ENCODE measurements at regions not wholly inside any gene's neighbourhood (a gene's known extent, or its start where the extent isn't known, plus 50 kb on each side); places are given as distances from the start of the nearest gene placed in this dataset.

DNA sequence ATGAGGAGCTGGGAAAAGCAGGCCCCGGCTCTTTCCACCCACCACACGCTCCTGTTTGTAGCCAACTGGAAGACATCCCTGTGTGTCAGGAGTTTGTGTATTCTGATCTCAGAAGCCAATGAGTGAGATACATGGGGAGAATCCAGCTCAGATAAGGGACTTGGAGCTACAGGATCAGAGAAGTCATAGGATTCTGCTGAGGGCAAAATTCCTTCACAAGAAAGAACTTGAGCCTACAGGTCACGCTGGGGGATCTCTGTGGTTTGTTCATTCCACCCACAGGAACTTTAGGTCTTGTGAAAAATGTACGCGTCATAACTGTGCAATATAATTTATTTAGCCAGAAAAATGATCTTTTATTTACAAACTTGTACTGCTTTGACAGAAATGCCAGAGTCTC is 80.1 kb upstream of the SMIM21 start:
- TF ChIP-seq TARDBP (IDR thresholded peaks at IDR 0.05) (no peak), FOXK2 (IDR thresholded peaks at IDR 0.05) (no peak), NFRKB (IDR thresholded peaks at IDR 0.05) (no peak), ZNF384 (IDR thresholded peaks at IDR 0.05) (no peak), SUZ12 (IDR thresholded peaks at IDR 0.05) (no peak), HDGF (IDR thresholded peaks at IDR 0.05; ENCODE audit: borderline replicate concordance) (no peak), CTBP1 (IDR thresholded peaks at IDR 0.05; ENCODE audit: borderline replicate concordance) (no peak), LEF1 (IDR thresholded peaks at IDR 0.05; ENCODE audit: borderline replicate concordance) (no peak), BHLHE40 (IDR thresholded peaks at IDR 0.05; ENCODE audit: borderline replicate concordance) (no peak), SP1 (IDR thresholded peaks at IDR 0.05) (no peak)
- TF ChIP-seq, protein P1, sequence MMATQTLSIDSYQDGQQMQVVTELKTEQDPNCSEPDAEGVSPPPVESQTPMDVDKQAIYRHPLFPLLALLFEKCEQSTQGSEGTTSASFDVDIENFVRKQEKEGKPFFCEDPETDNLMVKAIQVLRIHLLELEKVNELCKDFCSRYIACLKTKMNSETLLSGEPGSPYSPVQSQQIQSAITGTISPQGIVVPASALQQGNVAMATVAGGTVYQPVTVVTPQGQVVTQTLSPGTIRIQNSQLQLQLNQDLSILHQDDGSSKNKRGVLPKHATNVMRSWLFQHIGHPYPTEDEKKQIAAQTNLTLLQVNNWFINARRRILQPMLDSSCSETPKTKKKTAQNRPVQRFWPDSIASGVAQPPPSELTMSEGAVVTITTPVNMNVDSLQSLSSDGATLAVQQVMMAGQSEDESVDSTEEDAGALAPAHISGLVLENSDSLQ (IDR thresholded peaks at IDR 0.05), result no peak
